ENCODE measurements at regions not wholly inside any gene's neighbourhood (a gene's known extent, or its start where the extent isn't known, plus 50 kb on each side); places are given as distances from the start of the nearest gene placed in this dataset.
"Not testable (repeated sequence)": the region's sequence is repeated elsewhere in the genome, so short reads cannot be mapped to it uniquely, and the experiment has no call there.

GRCh38 chr1:95770581-95770980 is 536.6 kb downstream of the RWDD3 start:
- Histone ChIP-seq H3K4me1 (no peaks in the 10 kb centered on the region), H3K9me3 (no peaks in the 10 kb centered on the region), H3K36me3 (replicated peaks in 1 of 2; ENCODE audit: insufficient read depth in 1 of 2, low read depth in 2 of 2) (no peaks in the 10 kb centered on the region), H3K27me3 (no peaks in the 10 kb centered on the region), H3K4me3 (no peak overlapping the region), H3K27ac (no peak overlapping the region)
- intact Hi-C loops (cut with DNase I) = no loop called here
- ATAC-seq (no peak), DNase-seq (no peak)
- TF ChIP-seq CTCF (IDR thresholded peaks at IDR 0.05) (no peak), POLR2A (IDR thresholded peaks at IDR 0.05) (no peak)
- WGBS, 2 donors = 39 to 46% methylated on average over 2 of the region's 2 CpGs

GRCh38 chr1:95778217-95778616 is 544.2 kb downstream of the RWDD3 start:
- Histone ChIP-seq H3K27me3 (no peaks in the 10 kb centered on the region), H3K4me1 (no peaks in the 10 kb centered on the region), H3K27ac (no peak overlapping the region), H3K36me3 (replicated peaks in 1 of 2; ENCODE audit: insufficient read depth in 1 of 2, low read depth in 2 of 2) (no peaks in the 10 kb centered on the region), H3K4me3 (no peak overlapping the region), H3K9me3 (no peaks in the 10 kb centered on the region)
- TF ChIP-seq CTCF (IDR thresholded peaks at IDR 0.05) = no peak
- no peak for TF ChIP-seq POLR2A (IDR thresholded peaks at IDR 0.05)
- intact Hi-C loops (cut with DNase I) = no loop called here
- ATAC-seq (no peak), DNase-seq (no peak)
- WGBS, 2 donors = 65 to 66% methylated on average over 2 of the region's 2 CpGs

- TF ChIP-seq POLR2A (IDR thresholded peaks at IDR 0.05) (no peak), CTCF (IDR thresholded peaks at IDR 0.05) (no peak)
- Histone ChIP-seq H3K36me3 (replicated peaks in 1 of 2; ENCODE audit: insufficient read depth in 1 of 2, low read depth in 2 of 2) (no peaks in the 10 kb centered on the region), H3K27ac (no peak overlapping the region), H3K4me1 (no peaks in the 10 kb centered on the region), H3K4me3 (no peak overlapping the region), H3K27me3 (no peaks in the 10 kb centered on the region), H3K9me3 (no peaks in the 10 kb centered on the region)
- intact Hi-C loops (cut with DNase I) = no loop called here
- DNase-seq (no peak), ATAC-seq (no peak)
- 57 to 61% methylated on average over 3 of the region's 3 CpGs for WGBS, 2 donors
These were observed 546.8 kb downstream of the RWDD3 start for GRCh38 chr1:95780836-95781235.

GRCh38 chr1:95790136-95790535 is 556.1 kb downstream of the RWDD3 start:
- TF ChIP-seq POLR2A (IDR thresholded peaks at IDR 0.05) (no peak), CTCF (IDR thresholded peaks at IDR 0.05) (no peak)
- 52 to 59% methylated on average over 3 of the region's 3 CpGs for WGBS, 2 donors
- no peaks in the 10 kb centered on the region for H3K36me3 ChIP-seq (replicated peaks in 1 of 2; ENCODE audit: insufficient read depth in 1 of 2, low read depth in 2 of 2)
- no peaks in the 10 kb centered on the region for H3K9me3 ChIP-seq
- no peak overlapping the region for H3K4me3 ChIP-seq
- H3K27ac ChIP-seq = no peak overlapping the region
- intact Hi-C loops (cut with DNase I) = no loop called here
- ATAC-seq (no peak), DNase-seq (no peak)
- no peaks in the 10 kb centered on the region for H3K27me3 ChIP-seq
- no peaks in the 10 kb centered on the region for H3K4me1 ChIP-seq

- WGBS, 2 donors = 45 to 51% methylated on average over 5 of the region's 5 CpGs
These were observed 559.9 kb downstream of the RWDD3 start for GRCh38 chr1:95793893-95794292.

GRCh38 chr1:95797761-95798160 is 563.8 kb downstream of the RWDD3 start:
- intact Hi-C loops (cut with DNase I) = not testable (repeated sequence)

More at GRCh38 chr1:95793893-95794292, 559.9 kb downstream of the RWDD3 start:
- Histone ChIP-seq H3K36me3 (replicated peaks in 1 of 2; ENCODE audit: insufficient read depth in 1 of 2, low read depth in 2 of 2) (no peaks in the 10 kb centered on the region), H3K9me3 (no peaks in the 10 kb centered on the region), H3K4me3 (no peak overlapping the region), H3K27me3 (no peaks in the 10 kb centered on the region), H3K4me1 (no peaks in the 10 kb centered on the region), H3K27ac (no peak overlapping the region)
- intact Hi-C loops (cut with DNase I) = no loop called here
- ATAC-seq (no peak), DNase-seq (no peak)
- TF ChIP-seq POLR2A (IDR thresholded peaks at IDR 0.05) (no peak), CTCF (IDR thresholded peaks at IDR 0.05) (no peak)

More at GRCh38 chr1:95797761-95798160, 563.8 kb downstream of the RWDD3 start:
- ATAC-seq; H3K4me1 ChIP-seq; H3K27ac ChIP-seq; DNase-seq; H3K27me3 ChIP-seq; H3K4me3 ChIP-seq; H3K9me3 ChIP-seq; H3K36me3 ChIP-seq (replicated peaks in 1 of 2; ENCODE audit: insufficient read depth in 1 of 2, low read depth in 2 of 2): not testable (repeated sequence)
- 36 to 61% methylated on average over 2 of the region's 2 CpGs for WGBS, 2 donors
